ENCODE measurements at regions not wholly inside any gene's neighbourhood (a gene's known extent, or its start where the extent isn't known, plus 50 kb on each side); places are given as distances from the start of the nearest gene placed in this dataset.

DNA sequence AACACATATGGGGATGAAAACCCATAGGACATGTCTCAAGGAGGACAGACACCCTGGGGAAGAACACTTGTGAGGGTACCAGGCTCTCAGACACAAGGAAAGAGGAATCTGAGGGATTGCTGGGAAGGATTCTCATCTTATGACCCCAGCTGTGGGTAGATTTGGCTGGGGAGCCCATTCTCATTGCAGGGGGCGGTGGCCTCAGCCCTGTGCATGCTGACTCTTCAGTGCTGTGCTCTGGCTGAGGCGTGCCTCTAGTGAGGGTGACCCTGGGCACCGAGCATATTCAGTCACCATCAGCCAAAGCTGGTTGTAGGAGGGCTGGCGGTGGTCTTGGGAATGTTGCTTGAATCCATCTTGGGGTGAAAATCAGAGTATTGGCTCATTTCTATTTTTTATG is 140.7 kb downstream of the TM9SF2 start:
- Histone ChIP-seq H3K27me3 (ENCODE audit: control insufficient read depth in 1 of 2, insufficient read depth in 2 of 2, low read length in 2 of 2) (no peaks in the 10 kb centered on the region), H2AFZ (ENCODE audit: low read length) (no peak overlapping the region), H3K4me3 (replicated peaks in 1 of 3; ENCODE audit: insufficient read depth in 1 of 3, low read depth in 2 of 3, low read length in 3 of 3) (no peak overlapping the region), H3K27ac (ENCODE audit: extremely low read length, insufficient read depth, low read length) (no peak overlapping the region), H3K4me2 (ENCODE audit: low read depth, low read length) (no peak overlapping the region), H3K9me3 (ENCODE audit: low read length) (no peaks in the 10 kb centered on the region), H3K36me3 (replicated peaks in 1 of 2; ENCODE audit: control insufficient read depth in 1 of 2, insufficient read depth in 2 of 2, low read length in 2 of 2) (no peaks in the 10 kb centered on the region), H3K4me1 (ENCODE audit: insufficient read depth, low read length) (no peaks in the 10 kb centered on the region), H3K9ac (ENCODE audit: insufficient read depth, low read depth, low read length) (no peak overlapping the region), H4K20me1 (ENCODE audit: insufficient read depth, low read length) (no peaks in the 10 kb centered on the region), H3K79me2 (ENCODE audit: insufficient read depth, low read length) (no peaks in the 10 kb centered on the region)
- in situ Hi-C loops (cut with HindIII; ENCODE audit: extremely low pct_ligation_motif_present, low pct_unique_long_range_greater_than_20kb) (no loop called here), intact Hi-C loops (cut with micrococcal nuclease; ENCODE audit: unreplicated experiment) (no loop called here)
- WGBS (ENCODE audit: low lambda C conversion rate): 94% methylated on average over 2 of the region's 4 CpGs
- DNase-seq (ENCODE audit: low spot score): no peak
- no peak for ATAC-seq
- FAIRE-seq: no peak
- POLR2A ChIA-PET: no interaction called here
- CTCF ChIA-PET (ENCODE audit: low intra/inter-chr PET ratio, low total read pairs): no interaction called here
- no TSS peak for BruUV-seq (replicated peaks)
- no peak for TF ChIP-seq ZNF382 (CRISPR knock-in tag; IDR thresholded peaks at IDR 0.05; ENCODE audit: borderline replicate concordance)
- no peak for TF ChIP-seq ZSCAN12 (CRISPR knock-in tag; IDR thresholded peaks at IDR 0.05)
- no peak for TF ChIP-seq ZBTB20 (CRISPR knock-in tag; IDR thresholded peaks at IDR 0.05; ENCODE audit: borderline replicate concordance, low read depth)
- TF ChIP-seq, protein P1, sequence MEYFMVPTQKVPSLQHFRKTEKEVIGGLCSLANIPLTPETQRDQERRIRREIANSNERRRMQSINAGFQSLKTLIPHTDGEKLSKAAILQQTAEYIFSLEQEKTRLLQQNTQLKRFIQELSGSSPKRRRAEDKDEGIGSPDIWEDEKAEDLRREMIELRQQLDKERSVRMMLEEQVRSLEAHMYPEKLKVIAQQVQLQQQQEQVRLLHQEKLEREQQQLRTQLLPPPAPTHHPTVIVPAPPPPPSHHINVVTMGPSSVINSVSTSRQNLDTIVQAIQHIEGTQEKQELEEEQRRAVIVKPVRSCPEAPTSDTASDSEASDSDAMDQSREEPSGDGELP (IDR thresholded peaks at IDR 0.05; ENCODE audit: borderline replicate concordance, low read depth): no peak
- TF ChIP-seq ZNF207 (IDR thresholded peaks at IDR 0.05; ENCODE audit: borderline replicate concordance): no peak
- TF ChIP-seq, protein P2, sequence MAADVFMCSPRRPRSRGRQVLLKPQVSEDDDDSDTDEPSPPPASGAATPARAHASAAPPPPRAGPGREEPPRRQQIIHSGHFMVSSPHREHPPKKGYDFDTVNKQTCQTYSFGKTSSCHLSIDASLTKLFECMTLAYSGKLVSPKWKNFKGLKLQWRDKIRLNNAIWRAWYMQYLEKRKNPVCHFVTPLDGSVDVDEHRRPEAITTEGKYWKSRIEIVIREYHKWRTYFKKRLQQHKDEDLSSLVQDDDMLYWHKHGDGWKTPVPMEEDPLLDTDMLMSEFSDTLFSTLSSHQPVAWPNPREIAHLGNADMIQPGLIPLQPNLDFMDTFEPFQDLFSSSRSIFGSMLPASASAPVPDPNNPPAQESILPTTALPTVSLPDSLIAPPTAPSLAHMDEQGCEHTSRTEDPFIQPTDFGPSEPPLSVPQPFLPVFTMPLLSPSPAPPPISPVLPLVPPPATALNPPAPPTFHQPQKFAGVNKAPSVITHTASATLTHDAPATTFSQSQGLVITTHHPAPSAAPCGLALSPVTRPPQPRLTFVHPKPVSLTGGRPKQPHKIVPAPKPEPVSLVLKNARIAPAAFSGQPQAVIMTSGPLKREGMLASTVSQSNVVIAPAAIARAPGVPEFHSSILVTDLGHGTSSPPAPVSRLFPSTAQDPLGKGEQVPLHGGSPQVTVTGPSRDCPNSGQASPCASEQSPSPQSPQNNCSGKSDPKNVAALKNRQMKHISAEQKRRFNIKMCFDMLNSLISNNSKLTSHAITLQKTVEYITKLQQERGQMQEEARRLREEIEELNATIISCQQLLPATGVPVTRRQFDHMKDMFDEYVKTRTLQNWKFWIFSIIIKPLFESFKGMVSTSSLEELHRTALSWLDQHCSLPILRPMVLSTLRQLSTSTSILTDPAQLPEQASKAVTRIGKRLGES (CRISPR knock-in tag; IDR thresholded peaks at IDR 0.05; ENCODE audit: borderline replicate concordance): no peak
- TF ChIP-seq, protein P3, sequence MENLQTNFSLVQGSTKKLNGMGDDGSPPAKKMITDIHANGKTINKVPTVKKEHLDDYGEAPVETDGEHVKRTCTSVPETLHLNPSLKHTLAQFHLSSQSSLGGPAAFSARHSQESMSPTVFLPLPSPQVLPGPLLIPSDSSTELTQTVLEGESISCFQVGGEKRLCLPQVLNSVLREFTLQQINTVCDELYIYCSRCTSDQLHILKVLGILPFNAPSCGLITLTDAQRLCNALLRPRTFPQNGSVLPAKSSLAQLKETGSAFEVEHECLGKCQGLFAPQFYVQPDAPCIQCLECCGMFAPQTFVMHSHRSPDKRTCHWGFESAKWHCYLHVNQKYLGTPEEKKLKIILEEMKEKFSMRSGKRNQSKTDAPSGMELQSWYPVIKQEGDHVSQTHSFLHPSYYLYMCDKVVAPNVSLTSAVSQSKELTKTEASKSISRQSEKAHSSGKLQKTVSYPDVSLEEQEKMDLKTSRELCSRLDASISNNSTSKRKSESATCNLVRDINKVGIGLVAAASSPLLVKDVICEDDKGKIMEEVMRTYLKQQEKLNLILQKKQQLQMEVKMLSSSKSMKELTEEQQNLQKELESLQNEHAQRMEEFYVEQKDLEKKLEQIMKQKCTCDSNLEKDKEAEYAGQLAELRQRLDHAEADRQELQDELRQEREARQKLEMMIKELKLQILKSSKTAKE (CRISPR knock-in tag; IDR thresholded peaks at IDR 0.05; ENCODE audit: borderline replicate concordance): no peak
- no peak for TF ChIP-seq ZNF841 (CRISPR knock-in tag; IDR thresholded peaks at IDR 0.05; ENCODE audit: borderline replicate concordance)
- no peak for TF ChIP-seq MIXL1 (CRISPR knock-in tag; IDR thresholded peaks at IDR 0.05)
- TF ChIP-seq ZMYM2 (CRISPR knock-in tag; IDR thresholded peaks at IDR 0.05): no peak
- no peak for TF ChIP-seq REPIN1 (CRISPR knock-in tag; IDR thresholded peaks at IDR 0.05; ENCODE audit: borderline replicate concordance, low read depth)
- TF ChIP-seq NFYC (CRISPR knock-in tag; IDR thresholded peaks at IDR 0.05): no peak
- TF ChIP-seq SRSF9 (IDR thresholded peaks at IDR 0.05; ENCODE audit: borderline replicate concordance, insufficient read depth, low read depth, low read length, poor library complexity, severe bottlenecking): no peak
- TF ChIP-seq RXRA (CRISPR knock-in tag; IDR thresholded peaks at IDR 0.05): no peak
- TF ChIP-seq, protein P4, sequence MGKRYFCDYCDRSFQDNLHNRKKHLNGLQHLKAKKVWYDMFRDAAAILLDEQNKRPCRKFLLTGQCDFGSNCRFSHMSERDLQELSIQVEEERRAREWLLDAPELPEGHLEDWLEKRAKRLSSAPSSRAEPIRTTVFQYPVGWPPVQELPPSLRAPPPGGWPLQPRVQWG (CRISPR knock-in tag; IDR thresholded peaks at IDR 0.05; ENCODE audit: borderline replicate concordance, low read depth): no peak
- TF ChIP-seq, protein P5, sequence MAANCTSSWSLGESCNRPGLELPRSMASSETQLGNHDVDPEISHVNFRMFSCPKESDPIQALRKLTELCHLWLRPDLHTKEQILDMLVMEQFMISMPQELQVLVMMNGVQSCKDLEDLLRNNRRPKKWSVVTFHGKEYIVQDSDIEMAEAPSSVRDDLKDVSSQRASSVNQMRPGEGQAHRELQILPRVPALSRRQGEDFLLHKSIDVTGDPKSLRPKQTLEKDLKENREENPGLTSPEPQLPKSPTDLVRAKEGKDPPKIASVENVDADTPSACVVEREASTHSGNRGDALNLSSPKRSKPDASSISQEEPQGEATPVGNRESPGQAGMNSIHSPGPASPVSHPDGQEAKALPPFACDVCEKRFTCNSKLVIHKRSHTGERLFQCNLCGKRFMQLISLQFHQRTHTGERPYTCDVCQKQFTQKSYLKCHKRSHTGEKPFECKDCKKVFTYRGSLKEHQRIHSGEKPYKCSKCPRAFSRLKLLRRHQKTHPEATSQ (CRISPR knock-in tag; IDR thresholded peaks at IDR 0.05; ENCODE audit: borderline replicate concordance): no peak
- no peak for TF ChIP-seq BHLHE40 (IDR thresholded peaks at IDR 0.05; ENCODE audit: low read length)
- no peak for TF ChIP-seq CREB1 (IDR thresholded peaks at IDR 0.05)
- TF ChIP-seq CREB1 (CRISPR knock-in tag; IDR thresholded peaks at IDR 0.05): no peak
